HG03039 (cell line): ENCODE measurements at regions not wholly inside any gene's neighbourhood (a gene's known extent, or its start where the extent isn't known, plus 50 kb on each side); places are given as distances from the start of the nearest gene placed in this dataset.

ENCODE experiments used
- ATAC-seq: cut with Tn5 transposase; IDR thresholded peaks from one replicate; pipeline ENCODE4 v1.9.1; 2021; ENCODE audit warnings: mild to moderate bottlenecking, moderate library complexity; ENCODE audit not compliant: unreplicated experiment

DNA sequence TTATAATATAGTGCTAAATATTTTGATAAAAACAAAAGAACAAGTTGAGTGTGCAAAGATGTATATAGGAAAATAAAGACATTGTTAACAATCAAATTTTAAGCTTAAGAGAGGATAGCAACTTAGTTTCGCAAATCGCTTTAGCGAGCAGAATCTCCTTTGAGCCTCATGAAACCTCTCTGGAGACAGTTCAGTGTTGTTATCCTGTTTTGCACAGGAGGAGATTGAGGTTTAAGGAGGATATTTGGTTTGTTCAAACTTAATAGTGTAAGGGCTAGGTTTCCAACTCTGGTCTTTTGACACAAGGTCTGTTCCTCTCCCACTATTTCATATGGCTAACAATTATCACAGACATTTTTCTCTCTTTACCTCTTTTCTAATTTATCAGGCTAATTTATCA, 1848.5 kb upstream of the TENM3 start:
- no peak for ATAC-seq

DNA sequence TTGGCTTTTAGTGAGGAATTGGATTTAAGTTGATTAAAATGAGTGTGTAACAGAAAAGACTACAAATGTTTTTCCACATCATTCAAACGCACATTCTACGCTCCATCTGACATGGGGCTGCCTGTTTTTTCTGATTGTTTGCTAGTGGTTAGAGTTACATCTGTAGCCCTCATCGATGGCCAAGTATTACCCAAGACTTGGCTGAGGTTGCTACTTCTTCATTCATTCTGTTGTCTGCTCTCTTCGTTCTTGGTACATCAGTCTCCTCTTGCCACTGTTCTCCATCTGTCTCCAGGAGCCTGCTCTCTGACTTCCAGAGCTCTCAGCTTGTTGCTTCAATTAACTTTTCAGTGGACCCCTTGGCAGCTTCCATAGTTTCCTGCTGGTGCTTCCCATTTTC, 1844.6 kb upstream of the TENM3 start:
- no peak for ATAC-seq

DNA sequence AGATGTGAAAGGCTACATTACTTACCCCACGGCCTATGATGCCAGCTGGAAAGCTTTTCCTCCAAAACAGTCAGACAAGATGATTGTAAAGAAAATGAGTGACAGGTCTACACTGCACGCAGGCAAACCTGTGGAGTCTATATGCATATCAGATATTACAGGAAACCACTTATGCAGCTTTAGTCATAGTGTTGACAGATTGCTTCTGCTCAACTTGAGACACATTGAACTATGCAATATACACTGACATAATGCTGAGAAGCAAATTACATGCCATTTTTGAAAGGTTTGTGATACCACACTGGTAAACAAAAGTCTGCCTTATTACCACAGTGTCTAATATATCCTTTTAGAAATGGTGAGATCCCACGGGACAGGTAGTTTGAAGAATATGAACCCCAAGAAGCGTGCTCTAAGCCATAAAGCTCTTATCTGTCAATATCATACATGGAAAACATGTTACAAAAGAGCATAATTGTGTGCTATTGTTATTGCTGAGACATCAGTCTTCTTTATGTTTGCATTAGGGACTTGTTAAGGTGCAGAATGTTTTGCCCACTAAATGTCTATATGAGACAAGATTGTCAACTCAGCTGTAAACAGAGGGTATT, 1835.8 kb upstream of the TENM3 start:
- no peak for ATAC-seq

DNA sequence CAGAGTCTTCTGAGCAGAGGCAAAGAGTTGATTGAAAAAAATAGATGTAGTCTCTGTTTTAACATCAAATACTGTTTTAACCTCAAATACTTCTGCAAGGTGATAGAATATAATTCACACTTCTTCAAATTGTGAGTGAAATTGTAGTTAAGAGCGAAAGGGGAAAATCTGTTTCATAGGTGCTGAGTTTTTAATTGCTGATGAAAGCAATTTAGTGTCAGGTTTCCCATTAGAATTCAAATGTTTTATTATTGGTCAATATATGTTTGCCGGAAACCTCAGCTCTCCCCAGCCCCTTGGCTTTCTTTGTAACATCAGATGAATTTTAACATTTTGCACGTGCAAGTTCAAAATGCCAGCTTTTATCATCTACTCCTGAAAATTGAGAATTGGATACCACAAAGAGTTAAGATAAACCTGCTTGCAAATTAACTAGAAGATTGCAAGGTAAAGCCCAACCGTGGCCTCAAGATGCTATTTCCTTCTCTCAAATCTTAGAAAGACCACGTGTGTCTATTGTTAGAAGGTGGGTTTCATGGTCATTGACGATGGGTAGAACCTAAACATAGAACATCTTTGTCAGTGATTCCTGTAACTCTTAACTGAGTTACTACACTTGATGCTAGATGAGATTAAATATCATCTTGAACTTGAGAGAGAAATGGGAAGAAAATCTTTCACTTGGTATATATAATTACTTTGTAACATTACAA, 1824.2 kb upstream of the TENM3 start:
- ATAC-seq: no peak

DNA sequence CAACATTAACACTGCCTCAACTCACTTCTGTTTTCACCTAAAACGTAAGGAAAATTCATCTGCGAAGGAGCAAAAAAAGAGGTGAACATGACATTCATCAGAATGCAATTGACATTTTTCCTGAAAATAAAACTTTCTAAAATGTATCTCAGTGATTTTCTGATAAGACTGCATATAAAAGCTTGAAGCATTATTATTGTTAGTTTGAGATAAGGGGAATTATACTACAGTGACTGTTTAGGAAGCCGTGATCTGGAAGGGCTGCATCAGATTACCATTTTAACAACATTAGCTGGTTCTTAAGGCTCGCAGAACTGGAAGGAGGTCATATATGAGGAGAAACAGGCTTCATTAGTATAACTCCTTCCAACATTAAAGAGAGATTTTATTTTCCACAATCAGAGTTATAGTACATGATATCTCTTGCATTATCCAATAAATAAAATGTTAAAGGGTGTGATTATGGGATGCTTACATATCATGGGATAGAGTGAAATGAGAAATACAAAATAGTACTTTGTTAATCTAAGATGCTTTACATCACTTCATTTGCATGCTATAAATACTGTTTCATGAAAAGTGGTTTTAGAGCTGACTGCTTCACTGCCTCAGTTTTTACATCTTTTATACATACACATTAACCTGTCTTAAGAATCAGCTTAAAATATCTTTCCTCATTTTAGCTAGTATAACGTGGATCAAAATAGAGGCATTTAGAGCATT, 1820.1 kb upstream of the TENM3 start:
- no peak for ATAC-seq

DNA sequence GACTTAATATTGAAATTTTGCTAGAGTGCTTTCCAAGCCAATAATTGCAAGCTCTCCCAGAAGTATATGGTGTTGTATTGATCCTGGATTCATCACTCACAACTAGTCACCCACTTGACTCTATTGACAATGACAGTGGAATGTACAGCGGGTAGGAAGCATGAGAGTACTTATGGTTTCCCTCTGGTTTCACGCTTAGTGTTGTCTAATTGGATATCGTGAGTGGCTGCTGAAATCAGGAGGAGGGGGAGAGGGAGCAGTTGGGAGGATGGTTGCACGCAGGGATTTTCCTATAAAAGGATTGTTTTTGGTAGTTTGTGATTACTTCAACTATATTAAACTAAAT, 1819.5 kb upstream of the TENM3 start:
- no peak for ATAC-seq

DNA sequence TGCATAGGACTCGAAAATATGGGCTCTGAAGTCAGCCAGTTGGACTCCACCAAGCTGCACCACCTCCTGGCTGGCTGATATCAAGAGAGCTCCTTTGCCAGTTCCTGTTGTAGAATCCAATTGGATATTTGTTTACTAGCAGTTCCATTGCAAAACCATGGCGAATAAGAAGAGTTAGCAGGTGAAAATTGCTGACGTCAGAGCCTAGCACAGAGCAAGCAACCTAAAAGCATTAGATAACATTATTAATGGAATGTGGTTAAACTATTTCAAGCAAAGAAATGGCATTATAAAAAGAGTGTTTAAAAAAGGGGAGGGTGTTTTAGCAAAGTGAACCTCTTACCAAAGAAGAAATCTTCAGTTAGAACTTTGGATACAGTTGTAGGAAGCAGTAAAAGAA, 1816.3 kb upstream of the TENM3 start:
- no peak for ATAC-seq

DNA sequence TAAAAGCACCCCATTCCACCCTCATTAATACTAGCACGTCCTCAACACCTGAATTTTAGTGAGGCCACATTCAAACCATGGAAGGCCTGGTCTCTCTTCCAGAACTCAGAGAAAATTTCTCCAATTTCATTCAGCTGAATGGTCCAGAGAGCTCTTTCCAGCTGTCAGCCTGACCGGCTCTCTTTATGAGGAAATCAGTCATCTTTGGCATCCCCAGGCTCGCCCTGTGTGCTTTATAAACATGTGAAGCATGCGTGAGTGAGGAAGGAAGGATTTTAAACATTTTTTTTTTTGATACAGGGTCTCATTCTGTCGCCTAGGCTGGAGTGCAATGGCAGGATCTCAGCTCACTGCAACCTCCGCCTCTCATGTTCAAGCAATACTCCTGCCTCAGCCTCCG, 1812.9 kb upstream of the TENM3 start:
- ATAC-seq: no peak

DNA sequence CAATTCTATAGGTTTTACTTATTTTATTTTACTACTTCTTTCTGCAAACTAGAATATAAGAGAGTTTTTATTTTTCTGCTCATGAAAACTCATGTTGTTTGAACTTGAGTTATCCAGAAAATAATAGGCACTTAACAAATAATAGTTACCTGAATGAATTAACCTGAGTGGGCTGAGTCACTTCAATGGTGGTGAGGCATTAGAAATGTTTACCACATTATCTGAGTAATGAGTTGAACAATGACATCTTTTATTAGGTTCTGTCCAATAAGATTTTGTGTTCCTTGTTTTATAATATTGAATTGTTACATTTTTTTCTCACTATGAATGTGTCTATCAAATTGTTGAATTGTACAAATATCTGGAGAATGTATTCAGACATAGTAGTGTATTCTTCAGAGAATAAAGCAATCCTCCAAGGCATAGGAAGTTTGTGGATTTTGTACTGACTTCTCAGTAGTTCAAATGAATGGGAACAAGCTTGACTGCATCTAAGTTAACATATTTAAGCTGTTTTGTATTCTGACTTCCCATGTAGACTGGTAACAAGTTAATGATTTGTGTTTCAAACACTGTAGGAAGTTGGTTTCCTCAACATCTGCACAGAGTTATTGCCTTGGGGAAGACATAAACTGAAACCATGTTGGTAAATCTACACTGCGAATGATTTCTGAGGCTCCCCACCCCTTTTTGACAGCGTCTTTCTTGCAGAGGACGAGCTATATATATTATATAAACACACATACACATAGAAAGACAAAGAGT, 1808.9 kb upstream of the TENM3 start:
- ATAC-seq: no peak

DNA sequence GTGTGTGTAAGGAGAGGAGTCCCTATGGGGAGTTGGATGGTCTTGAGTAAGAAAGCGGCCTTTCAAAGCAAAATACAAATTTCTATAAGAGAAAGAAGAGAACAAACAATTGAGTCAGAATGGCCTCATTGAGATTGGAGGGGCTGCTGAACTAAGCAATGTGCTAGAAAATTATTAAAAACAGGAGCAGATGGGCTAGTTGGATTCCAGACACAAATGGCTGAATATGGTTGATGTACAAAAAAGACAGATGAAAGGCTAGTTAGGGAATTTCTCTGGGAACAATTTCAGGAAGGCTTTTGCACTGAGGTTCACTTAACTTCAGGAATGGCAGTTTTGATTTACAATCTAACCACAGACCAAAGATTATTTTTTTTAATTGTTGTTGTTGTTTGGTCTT, 1806.8 kb upstream of the TENM3 start:
- no peak for ATAC-seq

DNA sequence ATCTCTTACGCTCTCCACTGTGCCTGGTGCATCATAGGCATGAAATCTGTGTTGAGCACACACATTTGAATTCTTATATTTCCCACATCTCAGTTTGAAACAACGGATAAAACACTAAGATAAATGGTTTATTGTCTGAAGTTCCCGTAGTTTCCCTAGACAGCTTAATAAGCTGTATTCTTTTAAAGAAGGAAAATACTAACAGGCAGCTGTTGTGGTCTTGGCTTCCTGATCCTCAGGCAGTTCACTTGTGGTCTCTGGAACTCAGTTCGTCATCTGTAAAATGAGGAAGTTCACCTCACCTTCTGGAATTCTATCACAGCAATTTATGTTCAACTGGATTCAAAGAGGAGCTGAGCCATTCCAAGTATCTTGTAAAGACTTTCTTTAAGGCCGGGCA, 1805.6 kb upstream of the TENM3 start:
- no peak for ATAC-seq

DNA sequence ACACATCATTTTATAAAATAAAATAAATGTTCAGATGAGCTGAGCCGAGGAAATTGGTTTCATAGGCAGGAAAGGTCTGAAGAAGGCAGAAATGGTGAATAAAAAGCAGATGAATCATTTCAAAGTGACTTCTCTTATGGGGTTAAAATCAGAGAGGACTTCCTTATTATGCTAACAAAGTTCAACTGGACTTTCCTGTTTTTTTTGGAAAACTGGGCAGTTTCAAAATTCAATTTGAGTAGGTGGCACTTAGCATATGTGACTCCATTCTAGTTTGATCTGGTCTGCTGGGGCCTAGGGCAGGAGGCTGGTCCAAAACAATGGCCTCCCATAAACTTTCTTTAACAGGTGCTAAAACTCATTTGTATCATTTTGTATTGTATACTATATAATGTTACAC, 1794.9 kb upstream of the TENM3 start:
- no peak for ATAC-seq

DNA sequence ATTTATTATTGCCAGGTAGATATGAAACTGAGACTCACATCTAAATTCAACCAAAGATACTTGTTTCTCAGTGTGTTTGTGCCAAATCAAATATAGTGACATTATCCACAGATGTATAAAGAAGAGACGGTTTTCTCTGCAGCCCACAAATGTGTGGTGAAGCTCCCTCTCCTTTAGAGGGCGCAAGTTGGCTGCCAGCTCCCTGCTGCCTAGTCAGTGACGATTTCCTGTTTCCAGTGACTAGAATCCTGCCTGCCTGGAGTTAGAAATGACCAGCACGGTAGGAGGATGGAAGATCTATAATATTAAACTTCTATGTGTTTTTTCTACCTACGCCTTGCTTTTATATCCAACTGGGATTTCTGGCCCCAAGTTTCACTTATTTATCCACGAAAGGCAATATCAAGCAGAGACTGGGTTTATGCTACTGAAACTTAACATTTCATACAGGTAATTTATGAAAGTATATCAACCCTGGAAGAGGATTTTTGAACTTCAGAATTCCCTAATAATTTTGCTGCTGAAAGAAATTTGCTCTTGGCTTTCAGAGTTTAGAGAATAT, 1793.7 kb upstream of the TENM3 start:
- no peak for ATAC-seq

DNA sequence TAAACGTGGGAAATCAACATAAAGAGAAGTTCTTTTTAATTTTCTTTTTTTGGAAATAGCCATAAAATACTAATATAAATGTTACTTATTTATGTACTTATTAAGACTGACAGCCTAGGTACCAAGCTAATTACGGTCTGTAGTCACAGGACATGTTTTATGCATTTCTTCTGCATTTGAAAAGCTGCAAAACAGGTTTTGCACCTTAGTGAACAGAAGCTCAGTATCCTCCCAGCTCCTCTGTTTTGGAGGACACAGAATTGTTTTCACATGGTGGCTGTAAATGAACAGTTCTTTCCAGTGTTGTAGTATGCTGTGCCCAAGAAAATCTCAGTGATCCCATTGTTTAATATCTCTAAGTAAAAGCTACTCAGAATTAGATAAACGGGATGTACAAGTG, 1788.0 kb upstream of the TENM3 start:
- no peak for ATAC-seq

DNA sequence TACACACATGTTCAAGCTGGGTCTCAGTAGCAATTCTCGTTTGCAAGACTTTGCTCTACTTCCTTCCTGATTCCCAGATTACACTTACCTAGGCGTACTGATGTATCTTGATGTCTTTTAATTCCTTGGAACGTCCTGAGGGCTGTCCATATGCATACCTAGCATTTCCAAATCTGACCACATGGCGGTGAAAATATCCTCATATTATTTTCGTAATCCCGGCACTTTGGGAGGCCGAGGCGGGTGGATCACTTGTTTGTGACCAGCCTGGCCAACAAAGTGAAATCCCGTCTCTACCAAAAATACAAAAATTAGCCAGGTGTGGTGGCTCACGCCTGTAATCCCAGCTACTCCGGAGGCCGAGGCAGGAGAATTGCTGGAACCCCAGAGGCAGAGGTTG, 1786.3 kb upstream of the TENM3 start:
- ATAC-seq: no peak

DNA sequence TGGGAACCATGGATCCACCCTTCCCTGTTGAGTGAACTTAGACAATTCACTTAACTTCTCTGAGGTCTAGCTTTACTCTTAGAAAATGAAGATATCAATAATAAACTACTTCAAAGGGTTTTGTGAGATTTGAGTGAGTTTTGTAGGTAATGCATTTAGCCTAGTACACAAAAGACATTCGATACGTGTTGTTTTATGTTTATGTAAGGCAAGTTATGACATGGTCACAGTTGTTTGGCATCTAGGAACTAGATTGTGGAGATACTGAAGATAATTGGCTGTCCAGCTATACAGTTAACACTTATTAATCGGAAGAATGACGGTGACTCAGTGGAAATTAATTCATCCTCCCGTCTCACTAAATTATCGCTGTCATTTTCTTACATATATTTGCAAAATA, 1781.1 kb upstream of the TENM3 start:
- ATAC-seq: no peak

DNA sequence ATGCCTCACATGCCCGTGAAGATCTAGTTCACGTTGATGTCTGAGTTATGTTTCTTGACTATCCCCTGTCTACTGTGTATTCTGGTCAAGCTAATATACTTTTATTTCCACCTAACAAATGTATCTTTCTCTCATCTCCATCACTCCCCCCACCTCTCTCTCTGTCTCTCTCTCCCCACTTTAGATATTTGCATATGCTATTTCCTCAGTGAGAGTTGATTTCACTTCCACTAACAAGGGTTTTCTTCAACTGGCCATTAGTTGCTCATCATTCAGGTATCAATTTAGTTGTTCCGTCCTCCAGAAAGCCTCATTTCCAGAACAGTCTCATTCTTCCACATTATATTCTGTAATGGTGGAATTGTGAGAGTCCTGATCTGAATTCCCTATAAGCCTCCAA, 1777.8 kb upstream of the TENM3 start:
- no peak for ATAC-seq

DNA sequence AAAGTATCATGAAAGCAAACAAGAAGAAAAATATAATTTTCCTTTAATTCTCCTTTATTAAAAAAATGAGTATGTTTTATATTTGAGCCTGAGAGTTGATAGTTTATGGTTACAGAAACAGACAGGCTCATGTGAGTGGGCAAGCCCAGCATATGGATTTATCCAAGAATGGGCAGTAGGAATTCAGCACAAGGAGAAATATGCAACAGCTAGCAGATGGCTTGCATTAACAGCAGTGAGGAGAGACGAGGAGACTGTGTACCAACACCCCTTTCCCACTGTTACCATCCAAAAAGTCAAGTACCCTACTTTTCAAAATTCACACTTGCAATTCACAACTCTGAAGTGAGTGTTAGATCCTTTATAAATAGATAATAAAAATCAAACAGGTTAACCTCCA, 1760.2 kb upstream of the TENM3 start:
- ATAC-seq: no peak

DNA sequence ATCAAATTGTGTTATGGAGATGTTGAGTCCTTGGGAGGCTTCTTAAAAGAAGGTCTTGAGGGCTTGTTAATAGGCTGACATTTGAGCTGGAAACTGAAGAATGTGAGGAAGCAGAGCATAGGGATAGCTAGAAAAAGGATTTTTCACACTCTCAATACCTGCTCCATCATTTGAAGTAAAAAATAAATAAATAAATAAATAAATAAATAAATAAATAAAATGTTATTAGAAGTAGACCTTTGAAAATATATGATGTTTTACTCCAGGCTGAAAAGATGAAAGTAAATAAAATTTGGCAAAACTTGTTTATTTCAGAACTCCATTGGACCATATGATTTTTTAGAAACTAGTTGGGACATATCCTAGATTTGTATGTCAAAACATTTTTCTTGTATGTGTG, 1757.8 kb upstream of the TENM3 start:
- no peak for ATAC-seq

DNA sequence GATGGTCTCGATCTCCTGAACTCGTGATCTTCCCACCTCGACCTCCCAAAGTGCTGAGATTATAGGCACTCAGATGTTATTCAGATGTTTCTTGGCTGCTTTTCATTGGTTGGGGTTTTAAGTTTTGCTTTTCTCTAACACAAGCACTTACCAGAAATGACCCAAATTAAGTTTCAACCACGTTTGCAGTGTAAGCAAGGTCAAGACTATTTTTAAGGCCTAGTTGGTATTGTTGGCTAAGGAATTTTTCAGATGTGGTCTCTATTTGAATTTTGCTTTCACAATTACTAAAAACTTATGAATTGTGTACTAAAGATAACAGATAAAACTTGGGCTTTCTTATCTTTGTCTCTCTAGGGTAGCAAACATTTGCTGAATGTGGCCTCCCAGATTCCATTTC, 1756.9 kb upstream of the TENM3 start:
- ATAC-seq: no peak

DNA sequence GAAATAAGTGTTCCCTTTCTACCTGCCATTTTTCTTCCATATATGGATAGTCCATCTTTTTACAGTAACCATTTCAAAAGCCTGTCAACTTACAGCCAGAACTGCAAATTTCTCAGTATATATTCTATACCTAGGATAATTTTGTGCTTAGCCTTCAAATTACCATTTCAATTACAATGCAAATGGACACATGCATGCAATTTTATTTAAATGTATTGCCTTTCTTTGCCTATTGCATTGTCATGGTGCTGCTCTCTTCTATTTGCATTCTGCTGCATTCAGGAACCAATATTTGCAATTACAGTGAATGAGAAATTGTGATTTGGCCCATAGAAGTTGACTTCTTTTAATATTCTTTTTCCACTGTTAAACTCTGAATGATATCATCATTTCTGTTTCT, 1753.4 kb upstream of the TENM3 start:
- no peak for ATAC-seq
